Lung (tissue), 11 donors: ENCODE measurements at regions not wholly inside any gene's neighbourhood (a gene's known extent, or its start where the extent isn't known, plus 50 kb on each side); places are given as distances from the start of the nearest gene placed in this dataset.

Source experiments
- ATAC-seq: fragments of 200-7000 bp; cut with Tn5 transposase; one replicate; pipeline ENCODE4 v1.9.1; 2020; ENCODE audit warnings: moderate number of reproducible peaks; ENCODE audit not compliant: insufficient read depth, low FRiP score
- DNase-seq, 3 donors: peaks; one replicate each; pipeline ENCODE4 v3.0.0-alpha.2; 2013 to 2017
- H3K27ac ChIP-seq, 2 donors: one replicate each; pipeline ENCODE4 v1.5.1; 2013; ENCODE audit warnings: mild to moderate bottlenecking in 2 of 2, moderate library complexity in 2 of 2, control low read depth in 1 of 2, inconsistent platforms in 1 of 2, low read depth in 1 of 2, low read length in 1 of 2
- H3K27me3 ChIP-seq, 3 donors: one replicate each; pipeline ENCODE4 v1.5.1; 2013; ENCODE audit warnings: low read length in 2 of 3; ENCODE audit not compliant: control insufficient read depth in 3 of 3, insufficient read depth in 3 of 3
- H3K36me3 ChIP-seq, 4 donors: one replicate each; pipeline ENCODE4 v1.5.1; 2013; ENCODE audit warnings: low read length in 4 of 4, mild to moderate bottlenecking in 1 of 4, moderate library complexity in 1 of 4; ENCODE audit not compliant: control insufficient read depth in 4 of 4, insufficient read depth in 4 of 4
- H3K4me1 ChIP-seq, 5 donors: one replicate each; pipeline ENCODE4 v1.5.1; 2013; ENCODE audit warnings: low read length in 5 of 5, mild to moderate bottlenecking in 2 of 5, moderate library complexity in 1 of 5; ENCODE audit not compliant: control insufficient read depth in 5 of 5, insufficient read depth in 5 of 5
- H3K4me3 ChIP-seq: one replicate; pipeline ENCODE4 v1.5.1; 2013; ENCODE audit warnings: mild to moderate bottlenecking, control low read depth, moderate library complexity
- H3K9ac ChIP-seq, 2 donors: one replicate each; pipeline ENCODE4 v1.5.1; 2013; ENCODE audit warnings: low read length in 2 of 2, control low read depth in 1 of 2; ENCODE audit not compliant: insufficient read depth in 1 of 2
- H3K9me3 ChIP-seq, 4 donors: one replicate each; pipeline ENCODE4 v1.5.1; 2013; ENCODE audit warnings: low read length in 3 of 4, mild to moderate bottlenecking in 1 of 4, moderate library complexity in 1 of 4; ENCODE audit not compliant: control insufficient read depth in 4 of 4, insufficient read depth in 3 of 4
- WGBS, 2 donors: extraction: QIAGEN DNeasy Blood & Tissue Kit; methylation state at CpG; one replicate each; pipeline ENCODE4 v1.1.7; 2013; 5-methylcytosine and 5-hydroxymethylcytosine counted together
- TF ChIP-seq, protein P1 (sequence below): IDR thresholded peaks from 2 replicates; pipeline ENCODE4 v1.5.1; 2012; ENCODE audit warnings: mild to moderate bottlenecking; ENCODE audit errors: control extremely low read depth, extremely low read depth
- donor health status: control.
- donor health status: control.
- donor health status: Bipolar disorder and iron deficiency.
- donor health status: healthy.
- donor health status: DM: yes; HTN: yes; CAD: no.

- WGBS, 2 donors, result 45 to 68% methylated on average over 4 of the region's 4 CpGs
These were observed 90.9 kb upstream of the IKZF1 start for GRCh38 chr7:50213622-50214017.

DNA sequence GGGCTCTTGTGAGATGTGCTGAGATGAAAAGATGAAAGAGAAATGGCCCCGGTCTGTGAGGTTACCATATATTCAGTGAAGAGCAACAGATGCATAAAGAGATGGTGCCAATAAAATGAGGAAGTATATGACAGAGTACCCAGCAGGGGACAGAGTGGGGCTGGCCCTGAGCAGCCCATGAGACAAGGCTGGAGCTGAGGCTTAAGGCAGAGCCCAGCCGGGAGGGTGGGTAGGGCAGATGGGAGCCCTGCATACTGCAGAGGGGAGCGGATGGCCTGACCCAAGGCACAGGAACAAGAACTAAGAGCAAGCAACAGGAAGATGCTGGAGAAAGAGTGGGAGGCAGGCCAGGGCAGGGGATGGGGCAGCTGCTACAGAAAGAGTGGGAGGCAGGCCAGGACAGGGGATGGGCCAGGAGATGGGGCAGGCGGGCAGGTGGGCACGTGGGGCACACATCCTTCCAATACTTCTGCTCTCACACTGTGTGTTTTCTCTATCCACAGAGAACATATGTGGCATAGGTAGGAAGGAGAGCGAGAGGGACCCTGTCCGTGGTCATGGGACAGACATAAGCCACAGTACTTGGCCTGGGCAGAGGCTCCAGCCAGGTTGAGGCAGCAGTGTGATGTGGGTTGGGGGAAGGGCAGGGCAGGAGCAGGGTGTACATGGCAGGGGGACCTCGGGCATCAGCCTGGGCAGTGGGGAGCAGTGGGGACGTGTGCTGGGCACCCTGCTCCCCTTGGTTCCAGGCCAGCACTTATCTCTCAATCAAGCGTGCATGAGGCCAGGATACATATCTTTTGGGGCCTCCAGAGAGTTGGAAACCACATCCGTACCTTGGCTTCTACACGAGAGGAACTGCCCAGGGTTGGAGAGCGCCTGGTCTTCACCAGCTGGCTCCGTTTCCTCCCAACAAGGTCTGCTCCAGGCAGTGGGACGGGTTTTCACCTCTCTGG lies 91.6 kb upstream of the IKZF1 start:
- DNase-seq (no peak), ATAC-seq (no peak)
- peaks cover 0 to 4% (median 0%) of the 10 kb centered on the region in 5 donors for H3K4me1 ChIP-seq
- TF ChIP-seq, protein P1, sequence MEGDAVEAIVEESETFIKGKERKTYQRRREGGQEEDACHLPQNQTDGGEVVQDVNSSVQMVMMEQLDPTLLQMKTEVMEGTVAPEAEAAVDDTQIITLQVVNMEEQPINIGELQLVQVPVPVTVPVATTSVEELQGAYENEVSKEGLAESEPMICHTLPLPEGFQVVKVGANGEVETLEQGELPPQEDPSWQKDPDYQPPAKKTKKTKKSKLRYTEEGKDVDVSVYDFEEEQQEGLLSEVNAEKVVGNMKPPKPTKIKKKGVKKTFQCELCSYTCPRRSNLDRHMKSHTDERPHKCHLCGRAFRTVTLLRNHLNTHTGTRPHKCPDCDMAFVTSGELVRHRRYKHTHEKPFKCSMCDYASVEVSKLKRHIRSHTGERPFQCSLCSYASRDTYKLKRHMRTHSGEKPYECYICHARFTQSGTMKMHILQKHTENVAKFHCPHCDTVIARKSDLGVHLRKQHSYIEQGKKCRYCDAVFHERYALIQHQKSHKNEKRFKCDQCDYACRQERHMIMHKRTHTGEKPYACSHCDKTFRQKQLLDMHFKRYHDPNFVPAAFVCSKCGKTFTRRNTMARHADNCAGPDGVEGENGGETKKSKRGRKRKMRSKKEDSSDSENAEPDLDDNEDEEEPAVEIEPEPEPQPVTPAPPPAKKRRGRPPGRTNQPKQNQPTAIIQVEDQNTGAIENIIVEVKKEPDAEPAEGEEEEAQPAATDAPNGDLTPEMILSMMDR, result no peak
- no peak overlapping the region for H3K9ac ChIP-seq
- peaks cover 0 to 4% (median 0%) of the 10 kb centered on the region in 4 donors for H3K9me3 ChIP-seq
- H3K27me3 ChIP-seq, result no peaks in the 10 kb centered on the region
- H3K4me3 ChIP-seq, result no peak overlapping the region
- H3K27ac ChIP-seq, result no peak overlapping the region
- WGBS, 2 donors, result 33 to 65% methylated on average over 15 of the region's 15 CpGs
- no peaks in the 10 kb centered on the region for H3K36me3 ChIP-seq

More at GRCh38 chr7:50213622-50214017, 90.9 kb upstream of the IKZF1 start:
- Histone ChIP-seq H3K36me3 (no peaks in the 10 kb centered on the region), H3K4me1 (peaks cover 0 to 4% (median 0%) of the 10 kb centered on the region in 5 donors), H3K9me3 (peaks cover 0 to 4% (median 0%) of the 10 kb centered on the region in 4 donors), H3K9ac (no peak overlapping the region), H3K27ac (no peak overlapping the region), H3K27me3 (no peaks in the 10 kb centered on the region), H3K4me3 (no peak overlapping the region)
- DNase-seq (no peak), ATAC-seq (no peak)
- TF ChIP-seq, protein P1, result no peak

DNA sequence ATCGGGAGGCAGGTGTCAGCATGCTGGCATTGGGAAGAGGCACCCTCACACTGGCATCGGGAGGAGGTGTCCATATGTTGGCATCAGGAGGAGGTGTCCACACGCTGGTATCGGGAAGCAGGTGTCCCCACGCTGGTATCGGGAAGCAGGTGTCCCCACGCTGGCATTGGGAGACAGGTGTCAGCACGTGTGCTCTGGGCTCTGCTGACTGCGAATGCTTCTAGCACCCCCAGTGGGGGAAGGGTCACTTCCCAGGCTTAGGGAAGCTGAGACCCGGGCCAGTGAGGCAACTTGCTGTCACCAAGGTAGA lies 92.5 kb upstream of the IKZF1 start:
- Histone ChIP-seq H3K9ac (no peak overlapping the region), H3K4me3 (no peak overlapping the region), H3K27ac (no peak overlapping the region), H3K36me3 (no peaks in the 10 kb centered on the region), H3K9me3 (peaks cover 0 to 4% (median 0%) of the 10 kb centered on the region in 4 donors), H3K4me1 (peaks cover 0 to 4% (median 0%) of the 10 kb centered on the region in 5 donors), H3K27me3 (no peaks in the 10 kb centered on the region)
- TF ChIP-seq, protein P1, result no peak
- WGBS, 2 donors, result 78 to 86% methylated on average over 10 of the region's 10 CpGs
- no peak for DNase-seq
- no peak for ATAC-seq
